ENCODE measurements at regions not wholly inside any gene's neighbourhood (a gene's known extent, or its start where the extent isn't known, plus 50 kb on each side); places are given as distances from the start of the nearest gene placed in this dataset.

DNA sequence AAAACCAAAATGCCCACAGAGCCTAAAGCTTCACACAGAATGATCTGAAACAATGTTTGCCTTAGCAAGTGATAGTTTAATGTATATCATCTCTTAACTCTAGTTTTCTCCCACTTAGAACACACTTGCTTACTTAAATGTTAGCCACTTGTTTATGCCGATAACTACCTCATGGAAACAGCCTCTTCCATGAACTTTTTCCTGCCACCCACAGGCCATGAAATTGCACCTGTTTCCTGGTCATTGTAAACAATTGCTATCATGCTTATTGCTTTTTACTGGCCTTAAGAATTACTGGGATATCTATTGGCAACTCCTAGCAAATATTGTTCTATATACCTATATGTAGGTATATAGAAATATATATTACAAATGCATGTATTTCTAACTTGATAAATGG lies 231.1 kb downstream of the HDGFL1 start (continued):
- TF ChIP-seq, protein P1, sequence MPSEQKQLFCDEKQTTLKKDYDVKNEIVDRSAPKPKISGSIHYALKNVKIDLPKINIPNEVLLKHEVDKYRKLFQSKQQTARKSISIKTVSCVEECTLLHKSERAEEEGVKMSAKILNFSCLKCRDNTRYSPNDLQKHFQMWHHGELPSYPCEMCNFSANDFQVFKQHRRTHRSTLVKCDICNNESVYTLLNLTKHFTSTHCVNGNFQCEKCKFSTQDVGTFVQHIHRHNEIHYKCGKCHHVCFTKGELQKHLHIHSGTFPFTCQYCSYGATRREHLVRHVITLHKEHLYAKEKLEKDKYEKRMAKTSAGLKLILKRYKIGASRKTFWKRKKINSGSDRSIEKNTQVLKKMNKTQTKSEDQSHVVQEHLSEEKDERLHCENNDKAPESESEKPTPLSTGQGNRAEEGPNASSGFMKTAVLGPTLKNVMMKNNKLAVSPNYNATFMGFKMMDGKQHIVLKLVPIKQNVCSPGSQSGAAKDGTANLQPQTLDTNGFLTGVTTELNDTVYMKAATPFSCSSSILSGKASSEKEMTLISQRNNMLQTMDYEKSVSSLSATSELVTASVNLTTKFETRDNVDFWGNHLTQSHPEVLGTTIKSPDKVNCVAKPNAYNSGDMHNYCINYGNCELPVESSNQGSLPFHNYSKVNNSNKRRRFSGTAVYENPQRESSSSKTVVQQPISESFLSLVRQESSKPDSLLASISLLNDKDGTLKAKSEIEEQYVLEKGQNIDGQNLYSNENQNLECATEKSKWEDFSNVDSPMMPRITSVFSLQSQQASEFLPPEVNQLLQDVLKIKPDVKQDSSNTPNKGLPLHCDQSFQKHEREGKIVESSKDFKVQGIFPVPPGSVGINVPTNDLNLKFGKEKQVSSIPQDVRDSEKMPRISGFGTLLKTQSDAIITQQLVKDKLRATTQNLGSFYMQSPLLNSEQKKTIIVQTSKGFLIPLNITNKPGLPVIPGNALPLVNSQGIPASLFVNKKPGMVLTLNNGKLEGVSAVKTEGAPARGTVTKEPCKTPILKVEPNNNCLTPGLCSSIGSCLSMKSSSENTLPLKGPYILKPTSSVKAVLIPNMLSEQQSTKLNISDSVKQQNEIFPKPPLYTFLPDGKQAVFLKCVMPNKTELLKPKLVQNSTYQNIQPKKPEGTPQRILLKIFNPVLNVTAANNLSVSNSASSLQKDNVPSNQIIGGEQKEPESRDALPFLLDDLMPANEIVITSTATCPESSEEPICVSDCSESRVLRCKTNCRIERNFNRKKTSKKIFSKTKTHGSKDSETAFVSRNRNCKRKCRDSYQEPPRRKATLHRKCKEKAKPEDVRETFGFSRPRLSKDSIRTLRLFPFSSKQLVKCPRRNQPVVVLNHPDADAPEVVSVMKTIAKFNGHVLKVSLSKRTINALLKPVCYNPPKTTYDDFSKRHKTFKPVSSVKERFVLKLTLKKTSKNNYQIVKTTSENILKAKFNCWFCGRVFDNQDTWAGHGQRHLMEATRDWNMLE (tag by site-specific recombination; conservative IDR thresholded peaks at IDR 0.05; ENCODE audit: low read depth) = no peak
- TF ChIP-seq ZNF394 (tag by site-specific recombination; IDR thresholded peaks at IDR 0.05; ENCODE audit: borderline replicate concordance) = no peak
- TF ChIP-seq GLIS2 (tag by site-specific recombination; IDR thresholded peaks at IDR 0.05) = no peak
- no peak for TF ChIP-seq ZNF747 (tag by site-specific recombination; IDR thresholded peaks at IDR 0.05)
- TF ChIP-seq ZNF157 (tag by site-specific recombination; IDR thresholded peaks at IDR 0.05) = no peak
- TF ChIP-seq, protein P2, sequence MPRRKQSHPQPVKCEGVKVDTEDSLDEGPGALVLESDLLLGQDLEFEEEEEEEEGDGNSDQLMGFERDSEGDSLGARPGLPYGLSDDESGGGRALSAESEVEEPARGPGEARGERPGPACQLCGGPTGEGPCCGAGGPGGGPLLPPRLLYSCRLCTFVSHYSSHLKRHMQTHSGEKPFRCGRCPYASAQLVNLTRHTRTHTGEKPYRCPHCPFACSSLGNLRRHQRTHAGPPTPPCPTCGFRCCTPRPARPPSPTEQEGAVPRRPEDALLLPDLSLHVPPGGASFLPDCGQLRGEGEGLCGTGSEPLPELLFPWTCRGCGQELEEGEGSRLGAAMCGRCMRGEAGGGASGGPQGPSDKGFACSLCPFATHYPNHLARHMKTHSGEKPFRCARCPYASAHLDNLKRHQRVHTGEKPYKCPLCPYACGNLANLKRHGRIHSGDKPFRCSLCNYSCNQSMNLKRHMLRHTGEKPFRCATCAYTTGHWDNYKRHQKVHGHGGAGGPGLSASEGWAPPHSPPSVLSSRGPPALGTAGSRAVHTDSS (tag by site-specific recombination; IDR thresholded peaks at IDR 0.05) = no peak

DNA sequence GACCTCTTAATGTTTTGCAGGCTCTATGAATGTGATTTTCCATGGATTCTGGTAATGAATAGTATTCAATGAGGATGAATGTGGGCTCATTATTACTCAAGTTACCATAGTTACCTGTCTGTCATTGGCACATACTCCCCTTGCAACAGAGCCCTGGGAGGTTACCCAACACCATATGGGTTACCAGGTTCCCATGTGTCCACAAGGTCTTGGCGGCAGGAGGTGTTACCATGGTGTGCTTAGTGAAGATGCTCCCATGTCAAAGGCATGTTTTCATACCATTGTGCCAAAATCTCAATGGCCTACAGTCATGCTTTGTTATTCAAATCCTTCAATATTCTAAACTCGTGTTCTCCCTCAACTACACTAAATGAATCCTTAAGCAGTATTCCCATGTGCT lies 232.5 kb downstream of the HDGFL1 start:
- H3K4me3 ChIP-seq (ENCODE audit: low read depth, low read length) = no peak overlapping the region
- ChIA-PET CTCF (interaction anchor here (0.7 kb wide), 1 partner anchor 105 kb away, joined by 6 read pairs; no protein-coding TSS in a partner anchor), POLR2A (no interaction called here)
- no peaks in the 10 kb centered on the region for H3K4me1 ChIP-seq (ENCODE audit: control insufficient read depth, insufficient read depth, low read length)
- H3K27ac ChIP-seq (ENCODE audit: extremely low read depth, low read depth, low read length) = no peak overlapping the region
- no peak for TF ChIP-seq ZNF548 (tag by site-specific recombination; IDR thresholded peaks at IDR 0.05)
- no peak for TF ChIP-seq ZNF140 (tag by site-specific recombination; IDR thresholded peaks at IDR 0.05)
- TF ChIP-seq ZNF664 (tag by site-specific recombination; IDR thresholded peaks at IDR 0.05) = no peak
- no peak for TF ChIP-seq ZFHX2 (tag by site-specific recombination; conservative IDR thresholded peaks at IDR 0.05)
- no peak for TF ChIP-seq EGR2 (tag by site-specific recombination; IDR thresholded peaks at IDR 0.05; ENCODE audit: low read depth)
- TF ChIP-seq ZFP37 (tag by site-specific recombination; IDR thresholded peaks at IDR 0.05) = no peak
- no peak for TF ChIP-seq ZNF112 (tag by site-specific recombination; IDR thresholded peaks at IDR 0.05)
- no peak for TF ChIP-seq ZNF169 (tag by site-specific recombination; IDR thresholded peaks at IDR 0.05)
- no peak for TF ChIP-seq ZNF114 (tag by site-specific recombination; IDR thresholded peaks at IDR 0.05)
- TF ChIP-seq, protein P3, sequence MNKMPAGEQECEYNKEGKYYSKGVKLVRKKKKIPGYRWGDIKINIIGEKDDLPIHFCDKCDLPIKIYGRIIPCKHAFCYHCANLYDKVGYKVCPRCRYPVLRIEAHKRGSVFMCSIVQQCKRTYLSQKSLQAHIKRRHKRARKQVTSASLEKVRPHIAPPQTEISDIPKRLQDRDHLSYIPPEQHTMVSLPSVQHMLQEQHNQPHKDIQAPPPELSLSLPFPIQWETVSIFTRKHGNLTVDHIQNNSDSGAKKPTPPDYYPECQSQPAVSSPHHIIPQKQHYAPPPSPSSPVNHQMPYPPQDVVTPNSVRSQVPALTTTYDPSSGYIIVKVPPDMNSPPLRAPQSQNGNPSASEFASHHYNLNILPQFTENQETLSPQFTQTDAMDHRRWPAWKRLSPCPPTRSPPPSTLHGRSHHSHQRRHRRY (tag by site-specific recombination; IDR thresholded peaks at IDR 0.05) = no peak
- TF ChIP-seq ZNF324 (tag by site-specific recombination; IDR thresholded peaks at IDR 0.05) = no peak
- H3K9me3 ChIP-seq (ENCODE audit: control insufficient read depth, insufficient read depth, low read depth, low read length) = no peaks in the 10 kb centered on the region
- H3K36me3 ChIP-seq (ENCODE audit: control insufficient read depth in 2 of 2, insufficient read depth in 1 of 2, low read length in 2 of 2) = no peaks in the 10 kb centered on the region

DNA sequence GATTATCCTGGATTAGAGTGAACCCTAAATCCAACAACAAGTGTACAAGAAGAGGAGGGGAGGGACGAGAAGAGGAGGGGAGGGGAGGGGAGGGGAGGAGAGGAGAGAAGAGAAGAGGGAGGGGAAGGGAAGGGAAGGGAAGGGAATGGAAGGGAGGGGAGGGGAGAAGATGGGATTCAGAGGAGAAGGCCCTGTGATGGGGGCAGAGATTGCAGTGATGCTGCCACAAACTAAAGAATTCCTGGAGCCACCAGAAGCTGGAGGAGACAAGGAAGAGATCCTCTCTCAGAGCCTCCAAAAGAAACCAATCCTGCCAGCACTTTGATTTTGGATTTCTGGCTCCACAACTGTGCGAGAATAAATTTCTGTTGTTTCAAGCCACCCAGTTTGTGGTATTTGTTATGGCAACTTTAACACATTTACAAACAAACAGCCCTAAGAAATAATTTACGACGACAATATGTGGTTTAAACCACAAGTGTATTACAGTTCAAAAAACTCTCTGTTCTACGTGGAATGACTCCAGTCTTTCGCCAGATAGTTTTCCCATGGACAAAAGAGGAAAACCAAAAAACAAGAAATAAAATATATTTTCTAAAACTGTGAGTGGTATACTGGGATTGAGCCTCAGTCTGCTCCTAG lies 235.4 kb downstream of the HDGFL1 start:
- Histone ChIP-seq H3K27ac (ENCODE audit: extremely low read depth, low read depth, low read length) (no peak overlapping the region), H3K4me1 (ENCODE audit: control insufficient read depth, insufficient read depth, low read length) (no peaks in the 10 kb centered on the region), H3K9me3 (ENCODE audit: control insufficient read depth, insufficient read depth, low read depth, low read length) (no peaks in the 10 kb centered on the region), H3K36me3 (ENCODE audit: control insufficient read depth in 2 of 2, insufficient read depth in 1 of 2, low read length in 2 of 2) (no peaks in the 10 kb centered on the region), H3K4me3 (ENCODE audit: low read depth, low read length) (no peak overlapping the region)
- ChIA-PET CTCF (no interaction called here), POLR2A (no interaction called here)
- TF ChIP-seq, protein P4, sequence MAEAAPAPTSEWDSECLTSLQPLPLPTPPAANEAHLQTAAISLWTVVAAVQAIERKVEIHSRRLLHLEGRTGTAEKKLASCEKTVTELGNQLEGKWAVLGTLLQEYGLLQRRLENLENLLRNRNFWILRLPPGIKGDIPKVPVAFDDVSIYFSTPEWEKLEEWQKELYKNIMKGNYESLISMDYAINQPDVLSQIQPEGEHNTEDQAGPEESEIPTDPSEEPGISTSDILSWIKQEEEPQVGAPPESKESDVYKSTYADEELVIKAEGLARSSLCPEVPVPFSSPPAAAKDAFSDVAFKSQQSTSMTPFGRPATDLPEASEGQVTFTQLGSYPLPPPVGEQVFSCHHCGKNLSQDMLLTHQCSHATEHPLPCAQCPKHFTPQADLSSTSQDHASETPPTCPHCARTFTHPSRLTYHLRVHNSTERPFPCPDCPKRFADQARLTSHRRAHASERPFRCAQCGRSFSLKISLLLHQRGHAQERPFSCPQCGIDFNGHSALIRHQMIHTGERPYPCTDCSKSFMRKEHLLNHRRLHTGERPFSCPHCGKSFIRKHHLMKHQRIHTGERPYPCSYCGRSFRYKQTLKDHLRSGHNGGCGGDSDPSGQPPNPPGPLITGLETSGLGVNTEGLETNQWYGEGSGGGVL (tag by site-specific recombination; IDR thresholded peaks at IDR 0.05) = no peak
- no peak for TF ChIP-seq ZNF768 (tag by site-specific recombination; IDR thresholded peaks at IDR 0.05)
- no peak for TF ChIP-seq ZFP3 (tag by site-specific recombination; IDR thresholded peaks at IDR 0.05; ENCODE audit: low read depth)
- TF ChIP-seq SP7 (tag by site-specific recombination; IDR thresholded peaks at IDR 0.05) = no peak
- no peak for TF ChIP-seq SETDB1 (IDR thresholded peaks at IDR 0.05; ENCODE audit: insufficient read length, low read length)
- TF ChIP-seq ZNF48 (tag by site-specific recombination; IDR thresholded peaks at IDR 0.05) = no peak
- TF ChIP-seq, protein P3 (tag by site-specific recombination; IDR thresholded peaks at IDR 0.05) = no peak
- no peak for TF ChIP-seq ZFHX2 (tag by site-specific recombination; conservative IDR thresholded peaks at IDR 0.05)
